Fibroblast of skin of back (primary cell): ENCODE measurements at regions not wholly inside any gene's neighbourhood (a gene's known extent, or its start where the extent isn't known, plus 50 kb on each side); places are given as distances from the start of the nearest gene placed in this dataset.
A peak's percentile ranks its signal among the peaks of the same experiment; 100 is the strongest.

ENCODE experiments used
- DNase-seq: peaks from one replicate; pipeline ENCODE4 v3.0.0-alpha.2; 2013

- DNase-seq = peak; percentile 65
These were observed 64.7 kb upstream of the EXOC1L start for GRCh38 chr4:55754754-55755350.

GRCh38 chr4:55756208-55756607 is 63.4 kb upstream of the EXOC1L start:
- no peak for DNase-seq

DNA sequence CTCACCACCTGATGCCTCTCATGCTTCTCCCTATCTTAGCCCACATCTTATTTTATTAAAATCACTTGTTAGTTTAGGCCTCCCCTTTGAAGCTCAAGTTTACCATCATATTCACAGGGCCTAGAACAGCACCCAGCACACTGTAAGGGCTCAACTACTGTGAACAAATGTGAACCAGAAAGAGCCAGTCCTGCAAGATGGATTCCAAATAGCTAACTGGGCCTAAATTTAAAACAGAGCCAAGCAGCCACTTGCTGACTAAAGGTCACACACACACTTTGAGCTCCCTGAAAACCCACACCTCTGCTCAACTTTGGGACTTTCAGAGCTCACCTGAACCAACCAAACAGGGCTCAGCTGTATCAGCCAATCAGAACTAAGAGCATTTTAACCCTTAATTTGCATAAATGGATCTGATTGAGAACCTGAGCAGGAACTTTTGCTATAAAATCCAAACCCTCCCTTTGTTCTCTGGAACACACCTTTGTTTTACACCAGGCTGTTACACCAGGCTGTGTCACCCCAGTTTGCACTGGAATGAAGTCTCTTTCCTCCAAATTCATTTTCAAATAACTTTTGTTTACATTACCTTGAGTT is 62.1 kb upstream of the EXOC1L start:
- no peak for DNase-seq

- no peak for DNase-seq
These were observed 61.5 kb upstream of the EXOC1L start for GRCh38 chr4:55758066-55758465.

DNA sequence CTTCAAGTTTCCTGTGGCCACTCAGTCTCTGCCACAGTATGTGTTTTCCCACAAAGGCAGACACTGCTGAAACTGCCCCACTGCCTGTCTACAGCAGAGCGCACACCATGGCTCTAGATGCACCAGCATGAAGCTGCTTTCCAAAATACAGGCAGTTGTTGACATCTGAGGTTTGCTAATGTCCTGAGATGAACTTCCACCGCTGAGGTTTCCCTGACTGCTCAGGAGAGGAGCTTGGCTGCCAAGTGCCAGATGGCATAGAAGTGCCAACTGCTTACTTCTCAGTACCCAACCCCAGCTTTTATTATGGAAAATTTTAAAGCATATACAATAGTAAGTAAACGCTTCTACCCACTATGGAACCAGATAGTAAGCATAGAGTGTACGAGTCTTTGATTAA is 61.0 kb upstream of the EXOC1L start:
- DNase-seq = no peak

DNA sequence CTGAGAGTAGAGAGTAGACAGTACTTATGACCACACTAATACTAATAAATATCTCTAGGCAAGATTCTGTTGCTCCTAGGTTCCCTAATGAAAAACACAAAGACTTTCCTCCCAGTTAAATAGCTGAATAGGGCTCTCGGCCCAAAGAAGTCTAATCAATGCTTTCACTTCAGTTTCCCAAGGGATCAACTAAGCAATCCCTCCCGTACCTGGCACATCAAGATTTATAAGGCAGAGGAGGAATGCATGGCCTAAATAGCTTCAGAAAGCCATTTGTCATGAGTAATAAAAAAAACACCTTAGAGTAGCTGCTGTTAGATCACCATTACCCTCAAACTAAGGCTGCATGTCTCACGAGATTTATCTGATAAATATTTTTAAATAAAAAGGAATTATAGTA is 56.8 kb upstream of the EXOC1L start:
- DNase-seq = peak; percentile 30

- no peak for DNase-seq
These were observed 55.6 kb upstream of the EXOC1L start for GRCh38 chr4:55763996-55764395.

GRCh38 chr4:55765070-55765469 is 54.5 kb upstream of the EXOC1L start:
- DNase-seq = no peak

DNA sequence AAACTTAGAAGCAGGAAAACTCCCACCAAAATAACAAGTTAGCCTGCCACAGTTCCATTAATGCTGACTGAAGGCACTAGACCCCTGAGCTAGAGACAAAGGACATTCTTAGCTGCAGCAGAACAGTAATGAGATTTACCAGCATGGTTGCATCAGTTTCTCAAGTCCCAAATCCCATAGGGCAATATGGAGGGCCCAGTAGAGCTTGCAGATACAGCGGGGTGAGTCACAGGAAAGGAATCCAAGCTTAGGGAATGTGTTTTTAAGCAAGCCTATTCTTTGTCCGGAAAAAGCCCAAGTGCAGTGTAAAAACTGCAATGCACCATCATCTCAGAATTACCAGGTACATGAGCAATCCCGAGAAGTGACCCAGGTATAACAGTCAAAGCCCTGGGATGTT is 51.3 kb upstream of the EXOC1L start:
- peak; percentile 94 for DNase-seq
